ENCODE measurements at regions not wholly inside any gene's neighbourhood (a gene's known extent, or its start where the extent isn't known, plus 50 kb on each side); places are given as distances from the start of the nearest gene placed in this dataset.

GRCh38 chr18:78584459-78585022 is 395.1 kb upstream of the SALL3 start:
- DNase-seq, result no peak

GRCh38 chr18:78586586-78586985 is 393.0 kb upstream of the SALL3 start:
- no peak for DNase-seq

GRCh38 chr18:78587096-78587495 is 392.5 kb upstream of the SALL3 start:
- DNase-seq, result no peak

GRCh38 chr18:78587626-78588600 is 391.7 kb upstream of the SALL3 start:
- DNase-seq, result no peak

- DNase-seq, result no peak
These were observed 389.6 kb upstream of the SALL3 start for GRCh38 chr18:78589916-78590437.

- DNase-seq, result no peak
These were observed 384.2 kb upstream of the SALL3 start for GRCh38 chr18:78595453-78595852.

- no peak for DNase-seq
These were observed 383.6 kb upstream of the SALL3 start for GRCh38 chr18:78595924-78596573.

GRCh38 chr18:78596794-78597345 is 382.7 kb upstream of the SALL3 start:
- DNase-seq, result no peak

GRCh38 chr18:78601349-78601748 is 378.3 kb upstream of the SALL3 start:
- no peak for DNase-seq

GRCh38 chr18:78601923-78602322 is 377.7 kb upstream of the SALL3 start:
- DNase-seq, result no peak

GRCh38 chr18:78602430-78602829 is 377.2 kb upstream of the SALL3 start:
- DNase-seq, result no peak

GRCh38 chr18:78603102-78603983 is 376.3 kb upstream of the SALL3 start:
- no peak for DNase-seq

GRCh38 chr18:78605255-78605654 is 374.4 kb upstream of the SALL3 start:
- DNase-seq, result no peak

- no peak for DNase-seq
These were observed 372.4 kb upstream of the SALL3 start for GRCh38 chr18:78607221-78607620.

GRCh38 chr18:78607784-78608183 is 371.8 kb upstream of the SALL3 start:
- DNase-seq, result no peak

GRCh38 chr18:78610179-78610578 is 369.4 kb upstream of the SALL3 start:
- no peak for DNase-seq

- no peak for DNase-seq
These were observed 368.3 kb upstream of the SALL3 start for GRCh38 chr18:78611201-78611800.

- no peak for DNase-seq
These were observed 367.7 kb upstream of the SALL3 start for GRCh38 chr18:78611869-78612268.

- DNase-seq, result no peak
These were observed 367.3 kb upstream of the SALL3 start for GRCh38 chr18:78612318-78612717.

- no peak for DNase-seq
These were observed 366.8 kb upstream of the SALL3 start for GRCh38 chr18:78612801-78613200.

GRCh38 chr18:78618726-78619125 is 360.9 kb upstream of the SALL3 start:
- DNase-seq, result no peak

GRCh38 chr18:78619854-78620253 is 359.8 kb upstream of the SALL3 start:
- DNase-seq, result no peak

Data from left hindlimb (tissue), 1 donor.